Mesothelial cell of epicardium (in vitro differentiated cells): ENCODE measurements at regions not wholly inside any gene's neighbourhood (a gene's known extent, or its start where the extent isn't known, plus 50 kb on each side); places are given as distances from the start of the nearest gene placed in this dataset.

Experiments used
- DNase-seq, 2 experiments: peaks; one replicate each; pipeline ENCODE4 v3.0.0; 2021; ENCODE audit warnings: low spot score in 2 of 2; ENCODE audit not compliant: unreplicated experiment in 2 of 2
- H3K27ac Mint-ChIP-seq: 2 replicates; pipeline ENCODE4 v1.8.0; 2021; ENCODE audit warnings: mixed read lengths
- H3K27me3 Mint-ChIP-seq: 2 replicates; pipeline ENCODE4 v1.8.0; 2021; ENCODE audit warnings: low read depth, mixed read lengths
- H3K36me3 Mint-ChIP-seq: 2 replicates; pipeline ENCODE4 v1.8.0; 2021; ENCODE audit warnings: mixed read lengths
- H3K4me1 Mint-ChIP-seq: 2 replicates; pipeline ENCODE4 v1.8.0; 2021; ENCODE audit warnings: mixed read lengths
- H3K4me3 Mint-ChIP-seq: 2 replicates; pipeline ENCODE4 v1.8.0; 2021; ENCODE audit warnings: mild to moderate bottlenecking, moderate library complexity, mixed read lengths
- H3K9me3 Mint-ChIP-seq: 2 replicates; pipeline ENCODE4 v1.8.0; 2021; ENCODE audit warnings: mixed read lengths
- CTCF ChIP-seq: fragments of 200-600 bp; sonication (generic); IDR thresholded peaks from one replicate; pipeline ENCODE4 v1.5.0; 2021; ENCODE audit warnings: antibody characterized with exemption; ENCODE audit not compliant: unreplicated experiment

GRCh38 chr3:16818194-16818593 lies 66.6 kb upstream of the PLCL2 start:
- Mint-ChIP-seq H3K9me3 (peaks cover 5% of the 10 kb centered on the region), H3K4me3 (no peak overlapping the region), H3K27me3 (peaks cover 4% of the 10 kb centered on the region), H3K4me1 (no peaks in the 10 kb centered on the region), H3K27ac (no peak overlapping the region), H3K36me3 (no peaks in the 10 kb centered on the region)
- no peak for DNase-seq
- no peak for TF ChIP-seq CTCF

- no peaks in the 10 kb centered on the region for H3K4me1 Mint-ChIP-seq
- no peak for TF ChIP-seq CTCF
These were observed 65.8 kb upstream of the PLCL2 start for GRCh38 chr3:16818945-16819344.

GRCh38 chr3:16820485-16820884 lies 64.3 kb upstream of the PLCL2 start:
- no peak for DNase-seq
- TF ChIP-seq CTCF: no peak
- H3K4me1 Mint-ChIP-seq: no peaks in the 10 kb centered on the region
- H3K27ac Mint-ChIP-seq: no peak overlapping the region
- H3K27me3 Mint-ChIP-seq: peaks cover 3% of the 10 kb centered on the region
- H3K9me3 Mint-ChIP-seq: no peaks in the 10 kb centered on the region
- no peaks in the 10 kb centered on the region for H3K36me3 Mint-ChIP-seq
- H3K4me3 Mint-ChIP-seq: no peak overlapping the region

More at GRCh38 chr3:16818945-16819344, 65.8 kb upstream of the PLCL2 start:
- Mint-ChIP-seq H3K27ac (no peak overlapping the region), H3K36me3 (no peaks in the 10 kb centered on the region), H3K9me3 (peaks cover 5% of the 10 kb centered on the region), H3K4me3 (no peak overlapping the region), H3K27me3 (peaks cover 4% of the 10 kb centered on the region)
- DNase-seq: no peak

GRCh38 chr3:16821053-16821452 lies 63.7 kb upstream of the PLCL2 start:
- no peak for DNase-seq
- Mint-ChIP-seq H3K4me3 (no peak overlapping the region), H3K4me1 (no peaks in the 10 kb centered on the region), H3K27ac (no peak overlapping the region), H3K36me3 (no peaks in the 10 kb centered on the region), H3K9me3 (no peaks in the 10 kb centered on the region), H3K27me3 (peaks cover 3% of the 10 kb centered on the region)
- TF ChIP-seq CTCF: no peak

- no peak overlapping the region for H3K27ac Mint-ChIP-seq
- peaks cover 1% of the 10 kb centered on the region for H3K27me3 Mint-ChIP-seq
- no peak overlapping the region for H3K4me3 Mint-ChIP-seq
- no peak for DNase-seq
- H3K4me1 Mint-ChIP-seq: no peaks in the 10 kb centered on the region
- no peaks in the 10 kb centered on the region for H3K36me3 Mint-ChIP-seq
- no peak for TF ChIP-seq CTCF
- H3K9me3 Mint-ChIP-seq: peaks cover 2% of the 10 kb centered on the region
These were observed 60.6 kb upstream of the PLCL2 start for GRCh38 chr3:16824081-16824696.
